Activated CD4-positive, alpha-beta T cell treated with anti-CD3 and anti-CD28 coated beads, Interleukin-2, amount 50 U/mL, for 24 hours (primary cell): ENCODE measurements at regions not wholly inside any gene's neighbourhood (a gene's known extent, or its start where the extent isn't known, plus 50 kb on each side); places are given as distances from the start of the nearest gene placed in this dataset.
A peak's percentile ranks its signal among the peaks of the same experiment; 100 is the strongest.

Experiments used
- DNase-seq, 2 donors: peaks; one replicate each; pipeline ENCODE4 v3.0.0-alpha.2; 2020; ENCODE audit warnings: low read depth in 1 of 2, low spot score in 1 of 2

DNA sequence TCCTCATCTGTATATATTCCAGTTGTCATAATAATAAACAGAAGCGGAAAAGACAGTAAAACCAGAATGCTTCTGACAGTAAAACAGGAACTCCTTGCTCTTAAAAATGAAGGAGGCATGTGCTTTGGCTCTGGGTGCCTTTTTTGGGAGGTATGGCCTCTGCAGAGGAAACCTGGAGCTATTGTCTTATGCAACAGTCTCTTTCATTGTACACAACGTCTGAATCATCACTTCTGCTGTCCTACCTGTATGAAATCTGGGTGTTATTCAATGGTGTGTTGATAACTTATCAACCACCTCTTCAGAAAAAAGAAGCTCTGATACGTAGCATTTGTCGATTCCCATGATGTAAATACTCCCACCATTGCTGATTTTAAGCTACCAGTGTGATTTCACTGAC is 64.8 kb downstream of the CDCA7 start:
- no peak for DNase-seq

- DNase-seq, result no peak
Measured at GRCh38 chr2:173424886-173425285, 70.2 kb downstream of the CDCA7 start.

- no peak for DNase-seq
Measured at GRCh38 chr2:173427887-173428668, 73.4 kb downstream of the CDCA7 start.

- no peak for DNase-seq
Measured at GRCh38 chr2:173431191-173431590, 76.5 kb downstream of the CDCA7 start.

- DNase-seq, result no peak
Measured at GRCh38 chr2:173432049-173432754, 77.5 kb downstream of the CDCA7 start.

DNA sequence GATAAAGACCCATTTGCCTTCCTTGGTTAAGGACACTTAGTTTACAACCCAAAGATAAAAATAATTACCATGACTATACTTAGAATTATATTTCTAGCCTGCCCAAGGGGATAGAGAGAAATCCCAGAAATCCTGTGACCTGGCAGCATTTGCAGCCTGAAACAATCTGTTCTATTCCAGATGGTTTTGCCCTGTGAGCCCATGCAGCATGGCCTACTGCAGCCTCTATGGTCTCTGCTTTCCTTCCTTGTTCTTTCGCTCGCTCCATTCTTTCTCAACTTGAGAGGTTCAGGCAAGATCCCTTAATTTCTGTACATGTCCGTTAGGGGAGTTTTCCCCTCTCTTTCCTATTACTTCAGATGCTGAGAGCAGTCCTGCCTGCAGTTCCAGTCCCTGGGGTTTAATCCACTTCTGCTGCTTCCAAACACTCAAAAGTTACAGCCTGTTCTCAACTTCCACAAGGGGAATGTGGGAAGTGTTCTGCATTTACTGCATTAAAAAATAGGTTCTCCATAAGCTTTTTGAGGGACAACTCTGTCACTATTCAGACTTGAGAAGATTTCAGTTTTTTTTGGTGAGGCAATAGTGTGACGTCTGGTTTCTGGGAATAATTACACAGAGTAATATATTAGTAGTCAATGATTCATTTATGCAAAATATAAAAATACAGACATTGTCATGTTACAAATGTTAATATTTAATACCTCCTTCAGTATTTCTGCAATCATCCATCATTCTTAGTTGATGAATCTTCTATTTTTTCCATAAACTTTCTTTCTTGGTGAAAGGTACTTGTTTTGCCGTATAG is 80.3 kb downstream of the CDCA7 start:
- DNase-seq, result no peak

- no peak for DNase-seq
Measured at GRCh38 chr2:173435574-173435973, 80.9 kb downstream of the CDCA7 start.

DNA sequence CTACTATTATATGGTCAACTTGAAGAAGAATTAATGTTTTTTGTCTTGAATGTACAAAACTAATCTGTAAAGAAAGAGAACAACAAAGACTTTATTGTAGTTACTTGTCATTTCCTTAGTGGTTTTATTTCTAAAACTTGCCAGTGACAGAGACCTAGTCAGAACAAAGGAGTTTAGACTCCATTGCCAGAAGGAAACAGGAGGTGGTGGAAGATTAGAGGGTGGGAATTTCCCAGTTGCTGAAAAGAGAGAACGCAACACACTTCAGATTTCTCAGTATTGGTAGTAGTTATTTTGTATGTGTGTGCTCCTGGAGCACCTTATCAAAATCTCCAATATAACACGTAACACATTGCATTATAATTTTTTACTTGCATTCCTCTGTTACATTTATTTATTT is 81.4 kb downstream of the CDCA7 start:
- no peak for DNase-seq

GRCh38 chr2:173441222-173441621 is 86.5 kb downstream of the CDCA7 start:
- DNase-seq, result no peak

GRCh38 chr2:173442542-173442941 is 87.9 kb downstream of the CDCA7 start:
- no peak for DNase-seq

DNA sequence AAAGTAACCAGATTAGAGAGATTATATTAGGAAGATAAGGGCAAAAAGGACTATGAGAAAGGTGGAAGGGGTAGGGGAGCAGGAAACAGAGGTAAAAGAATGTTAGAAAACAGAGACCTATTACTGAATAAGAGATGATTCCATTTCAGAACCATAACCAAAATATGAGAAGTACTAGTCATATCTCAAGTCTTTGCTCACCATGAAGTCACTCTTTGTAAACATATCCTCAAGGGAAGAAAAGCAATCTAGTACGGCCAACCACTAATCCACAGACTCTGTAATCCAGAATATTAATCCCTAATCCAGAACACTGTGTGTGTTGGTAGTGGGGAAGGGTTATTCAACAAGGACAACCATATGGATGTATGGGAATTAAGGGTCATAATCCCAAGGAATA is 92.0 kb downstream of the CDCA7 start:
- DNase-seq, result no peak

DNA sequence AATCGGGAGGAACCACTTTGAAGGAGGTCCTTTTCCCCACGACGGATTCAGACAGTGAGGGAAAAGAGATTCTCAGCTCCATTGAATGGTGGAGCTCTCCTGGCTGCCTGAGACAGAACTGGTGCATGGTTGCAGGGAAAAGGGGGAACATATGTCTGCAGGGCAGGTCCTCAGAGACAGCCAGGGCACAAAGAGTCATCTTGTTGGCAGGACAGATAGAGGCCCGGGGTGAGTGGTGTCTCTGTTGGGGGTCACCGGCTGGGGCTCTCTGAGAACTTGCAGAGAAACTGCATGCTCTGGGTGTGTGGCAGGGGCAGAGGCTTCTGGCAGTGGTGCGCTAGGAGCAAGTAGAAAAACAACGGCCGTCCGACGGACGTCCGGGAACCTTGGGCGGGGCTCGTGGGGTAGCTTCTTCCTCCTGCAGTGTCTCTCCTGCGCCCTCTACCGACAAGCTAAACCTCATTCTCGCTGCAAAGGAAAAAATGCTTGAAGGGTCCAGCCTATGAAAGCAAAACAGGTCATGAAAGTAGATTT is 94.3 kb downstream of the CDCA7 start:
- DNase-seq, result peak; percentile 3 to 25

- DNase-seq, result no peak
Measured at GRCh38 chr2:173451118-173451517, 96.4 kb downstream of the CDCA7 start.

DNA sequence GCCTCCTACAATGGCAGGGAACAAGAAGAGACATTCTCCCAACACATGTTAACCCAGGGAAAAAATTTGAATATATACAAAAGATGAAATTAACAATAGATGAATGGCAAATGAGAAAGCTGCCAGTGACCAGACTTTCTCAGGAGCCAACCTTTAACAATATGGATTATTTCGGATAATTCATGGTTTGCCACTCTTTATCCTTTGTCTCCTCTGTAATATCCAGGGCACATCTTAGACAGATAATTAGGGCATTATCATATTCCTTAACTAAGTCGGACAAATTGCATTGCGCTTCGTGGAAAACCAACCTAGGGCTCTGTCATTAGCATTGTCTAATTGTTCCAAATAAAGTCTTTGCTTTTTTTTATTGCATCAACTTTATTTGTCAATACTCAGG is 97.3 kb downstream of the CDCA7 start:
- DNase-seq, result no peak

- no peak for DNase-seq
Measured at GRCh38 chr2:173452416-173452815, 97.7 kb downstream of the CDCA7 start.

GRCh38 chr2:173456960-173457359 is 102.3 kb downstream of the CDCA7 start:
- DNase-seq, result no peak

- no peak for DNase-seq
Measured at GRCh38 chr2:173457366-173457765, 102.7 kb downstream of the CDCA7 start.

DNA sequence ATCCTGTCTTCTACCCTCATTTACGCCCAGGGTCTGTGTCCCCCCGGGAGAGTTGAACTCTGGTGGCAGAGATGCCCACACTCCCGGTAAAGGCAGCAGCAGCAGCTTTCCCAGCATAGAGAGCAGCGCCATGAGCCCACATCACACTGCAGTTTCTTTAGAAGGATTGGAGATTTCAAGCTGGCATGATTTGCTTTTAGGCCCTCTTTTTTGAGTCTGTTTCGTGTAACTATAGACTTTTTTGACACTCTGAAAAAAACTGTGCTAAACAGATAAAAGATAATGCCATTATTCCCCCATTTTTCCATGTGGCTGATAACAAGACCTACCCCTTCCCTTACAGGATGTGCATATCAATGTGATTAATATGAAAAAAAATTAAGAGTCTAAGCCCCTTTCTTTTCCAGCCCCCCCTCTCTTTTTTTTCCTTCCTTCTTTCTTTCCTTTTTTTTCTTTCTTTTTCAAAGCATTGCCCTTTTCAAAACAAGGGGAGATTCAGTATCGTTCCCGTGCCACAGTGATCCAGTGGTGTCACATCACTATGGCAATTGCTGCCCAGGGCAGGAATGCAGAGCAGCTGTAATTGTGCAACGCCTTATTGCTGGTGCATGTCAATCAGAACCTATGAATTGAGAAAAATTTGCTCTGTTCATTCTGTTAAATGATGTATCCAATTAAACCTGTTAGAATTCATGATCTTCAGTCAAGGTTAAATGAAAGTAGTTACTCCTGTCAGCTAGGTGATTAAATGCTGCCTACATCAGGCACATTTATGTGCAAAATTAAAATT is 104.5 kb downstream of the CDCA7 start:
- no peak for DNase-seq

- DNase-seq, result no peak
Measured at GRCh38 chr2:173462892-173463840, 108.5 kb downstream of the CDCA7 start.

DNA sequence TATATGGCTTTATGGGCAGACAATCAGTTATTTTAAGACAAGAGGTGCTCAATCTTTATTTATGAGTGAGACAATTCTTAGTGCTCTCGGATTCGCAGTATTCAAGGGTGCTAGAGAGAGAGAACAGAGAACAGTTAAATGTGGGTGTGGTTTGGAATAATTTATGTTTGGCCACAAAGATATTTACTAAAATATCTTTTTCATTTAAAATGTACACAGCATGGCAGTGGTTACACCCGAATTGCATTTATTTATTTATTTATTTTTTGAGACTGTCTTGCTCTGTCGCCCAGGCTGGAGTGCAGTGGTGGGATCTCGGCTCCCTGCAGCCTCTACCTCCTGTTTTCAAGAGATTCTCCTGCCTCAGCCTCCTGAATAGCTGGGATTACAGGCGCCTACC is 109.2 kb downstream of the CDCA7 start:
- DNase-seq, result no peak
